ENCODE measurements at regions not wholly inside any gene's neighbourhood (a gene's known extent, or its start where the extent isn't known, plus 50 kb on each side); places are given as distances from the start of the nearest gene placed in this dataset.

DNA sequence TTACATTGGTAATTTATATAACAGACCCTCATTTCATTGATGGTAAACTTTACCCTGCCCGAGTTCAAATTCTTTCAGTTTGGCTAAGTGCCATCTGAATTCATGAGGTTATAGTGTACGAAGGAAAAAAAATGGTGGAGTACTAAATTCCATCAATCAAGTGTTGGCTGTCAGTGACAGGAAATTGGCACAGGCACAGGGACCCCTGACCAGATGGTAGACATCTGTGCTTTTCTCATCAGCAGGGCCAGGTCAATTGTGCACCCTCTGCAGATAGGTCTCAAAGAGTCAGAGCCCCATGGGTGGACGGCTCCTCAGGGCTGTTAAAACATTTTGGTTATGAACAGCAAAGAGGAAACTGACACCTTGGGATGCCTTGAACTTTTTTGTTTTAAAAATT is 439.2 kb downstream of the SETBP1 start:
- DNase-seq = no peak

GRCh38 chr18:45121146-45121545 is 440.5 kb downstream of the SETBP1 start:
- no peak for DNase-seq

GRCh38 chr18:45122506-45122905 is 441.8 kb downstream of the SETBP1 start:
- DNase-seq = no peak

GRCh38 chr18:45127405-45127804 is 446.7 kb downstream of the SETBP1 start:
- DNase-seq = no peak

DNA sequence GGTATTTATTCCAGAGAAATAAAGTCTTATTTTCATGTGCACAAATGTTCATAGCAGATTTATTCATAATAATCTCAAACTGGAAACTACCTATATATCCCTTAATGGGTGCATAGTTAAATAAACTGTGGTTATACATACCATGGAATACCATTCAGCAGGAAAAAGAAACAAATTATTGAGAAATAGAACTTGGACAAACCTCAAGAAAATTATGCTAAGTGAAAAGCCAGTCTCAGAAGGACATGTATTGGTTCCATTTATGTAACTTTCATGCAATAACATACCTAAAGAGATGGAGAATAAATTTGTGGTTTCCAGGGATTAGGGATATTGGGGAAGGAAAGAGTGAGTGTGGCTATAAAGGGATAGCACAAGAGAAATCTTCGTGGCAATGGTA is 452.6 kb downstream of the SETBP1 start:
- DNase-seq = no peak

GRCh38 chr18:45136381-45137086 is 455.8 kb downstream of the SETBP1 start:
- no peak for DNase-seq

DNA sequence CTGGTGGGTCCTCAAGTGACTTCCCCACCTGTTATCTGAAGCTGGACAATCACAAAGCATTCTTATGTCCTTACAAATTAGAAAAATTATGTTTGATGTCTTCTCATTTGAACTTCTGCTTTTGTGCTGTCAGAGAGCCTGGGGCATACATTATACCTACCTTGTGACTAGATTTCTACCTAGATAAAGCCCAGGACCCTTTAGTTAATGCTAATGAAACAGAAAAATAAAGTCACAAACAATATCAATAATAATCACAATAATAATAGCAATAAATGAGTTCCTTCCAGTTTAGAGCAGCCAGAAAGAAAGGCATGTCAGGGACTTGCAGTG is 456.4 kb downstream of the SETBP1 start:
- DNase-seq = no peak

GRCh38 chr18:45139478-45139877 is 458.8 kb downstream of the SETBP1 start:
- DNase-seq = no peak

DNA sequence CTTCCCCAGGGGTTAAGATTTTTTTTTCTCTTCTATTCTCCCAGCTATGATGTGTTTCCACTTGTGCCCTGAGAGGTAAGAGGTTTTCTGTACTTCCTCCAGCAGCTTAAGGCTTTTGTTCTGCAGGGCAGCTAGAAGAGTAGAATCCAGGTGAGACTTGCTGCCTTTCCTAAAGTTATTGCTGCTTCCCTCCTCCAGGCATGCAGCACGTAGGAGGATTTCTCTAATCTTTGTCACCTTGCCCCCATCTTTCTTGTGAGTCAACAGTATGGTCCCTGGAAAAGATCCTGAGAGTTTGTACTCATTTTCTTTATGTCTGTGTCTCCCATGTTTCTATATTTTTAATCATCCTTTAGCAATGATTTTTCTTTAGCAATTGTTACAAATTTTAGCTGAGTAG is 462.2 kb downstream of the SETBP1 start:
- no peak for DNase-seq

GRCh38 chr18:45149712-45150111 is 465.6 kb upstream of the SLC14A2 start:
- no peak for DNase-seq

DNA sequence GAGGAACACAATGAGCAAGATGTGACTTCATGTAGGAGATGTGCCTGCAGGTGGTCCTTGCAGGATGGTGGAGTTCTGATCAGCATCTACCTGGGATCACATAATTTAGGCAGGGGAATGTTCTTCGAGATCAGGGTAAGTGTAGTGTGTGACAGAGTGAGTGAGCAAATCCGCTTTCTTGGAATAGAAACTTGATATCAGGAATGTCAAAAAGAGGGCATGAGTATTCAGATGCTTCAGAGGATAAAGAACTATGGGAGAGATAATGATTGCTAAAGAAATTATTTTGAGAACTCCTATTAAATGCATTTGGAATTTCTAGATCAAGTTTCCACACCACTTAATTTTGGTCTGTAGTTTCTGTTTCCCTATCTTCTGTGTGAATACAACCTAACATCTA is 463.6 kb upstream of the SLC14A2 start:
- no peak for DNase-seq

DNA sequence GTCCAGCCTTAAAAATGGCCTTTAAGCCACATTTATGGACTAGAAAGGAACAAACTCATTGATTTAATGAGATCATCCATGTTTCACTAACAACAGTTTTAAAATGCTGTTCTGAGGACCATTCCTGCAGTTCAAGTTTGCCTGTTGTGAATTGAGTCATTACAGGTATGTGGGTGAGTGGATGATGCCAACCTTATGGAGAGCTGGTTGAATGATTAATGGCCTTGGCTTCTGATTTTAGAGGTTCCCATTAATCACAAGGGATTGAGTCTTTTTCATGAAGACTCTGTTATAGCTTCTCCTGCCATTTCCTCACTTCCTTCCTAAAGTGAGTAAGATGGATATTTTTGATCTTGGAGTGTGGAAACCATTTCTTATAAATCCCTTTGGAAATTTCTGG is 459.8 kb upstream of the SLC14A2 start:
- DNase-seq = no peak

GRCh38 chr18:45156946-45157345 is 458.3 kb upstream of the SLC14A2 start:
- no peak for DNase-seq

GRCh38 chr18:45157576-45157975 is 457.7 kb upstream of the SLC14A2 start:
- no peak for DNase-seq

DNA sequence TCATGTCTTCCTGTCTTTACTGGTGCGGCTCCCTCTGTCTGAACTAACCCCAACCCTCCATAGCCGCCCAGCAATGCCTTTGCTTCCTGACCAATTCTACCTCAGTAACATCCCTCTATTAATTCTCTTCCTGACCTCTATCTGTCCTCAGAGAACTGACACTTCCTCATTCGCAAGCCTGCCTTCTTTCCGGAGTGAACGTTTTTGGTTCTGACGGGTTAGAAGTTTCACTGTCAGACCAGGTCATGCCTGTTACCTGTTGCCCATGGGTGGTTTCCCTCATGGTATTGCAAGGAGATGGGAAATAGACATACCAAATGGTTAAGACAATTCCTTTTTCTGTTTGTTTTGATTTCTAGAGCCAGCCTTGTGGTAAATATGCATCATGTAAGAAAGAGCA is 453.4 kb upstream of the SLC14A2 start:
- DNase-seq = no peak

- DNase-seq = no peak
Measured at GRCh38 chr18:45163871-45164270, 451.4 kb upstream of the SLC14A2 start.

GRCh38 chr18:45164551-45164950 is 450.7 kb upstream of the SLC14A2 start:
- no peak for DNase-seq

DNA sequence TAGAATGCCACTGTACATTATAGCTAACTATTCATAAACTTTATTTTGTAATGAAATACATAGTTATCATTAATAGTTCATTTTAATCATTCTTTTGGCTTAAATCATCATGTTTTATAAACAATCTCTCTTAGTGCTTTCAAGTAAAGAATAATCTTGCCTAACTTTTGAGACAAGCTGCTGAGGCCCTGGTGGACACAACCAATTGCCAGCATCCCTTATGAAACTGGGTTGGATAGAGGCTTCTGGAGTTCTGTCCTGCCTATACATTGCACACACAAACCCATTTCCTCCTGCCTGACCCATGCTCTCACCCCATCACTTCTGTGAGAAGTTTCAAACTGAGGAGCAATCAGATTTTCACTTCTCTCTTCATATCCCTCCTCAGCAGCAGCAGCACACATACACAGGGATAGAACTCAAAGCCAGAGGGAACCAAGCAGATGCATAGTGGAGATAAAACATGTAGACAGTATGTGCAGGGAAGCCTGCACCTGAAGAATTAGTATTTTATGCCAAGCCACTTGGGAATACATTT is 450.0 kb upstream of the SLC14A2 start:
- DNase-seq = no peak

DNA sequence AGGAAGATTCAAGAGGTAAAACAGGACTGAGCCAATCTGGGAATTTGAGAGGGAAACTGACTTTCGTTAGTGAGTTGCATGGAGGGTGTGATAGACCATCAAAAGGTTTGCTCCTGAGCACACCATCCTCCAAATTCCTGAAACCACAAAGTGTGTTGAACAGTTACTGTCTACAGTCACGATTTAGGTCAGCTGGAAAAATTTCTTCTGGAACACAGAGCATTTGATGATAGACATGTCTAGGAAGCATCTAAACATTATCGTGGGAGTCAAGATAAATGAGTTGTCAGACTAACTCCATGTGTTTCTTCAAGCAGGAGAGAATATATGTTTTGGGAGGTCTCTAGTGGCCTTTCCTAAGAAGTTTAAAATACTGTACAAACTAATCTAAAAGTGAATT is 449.4 kb upstream of the SLC14A2 start:
- no peak for DNase-seq

- DNase-seq = no peak
Measured at GRCh38 chr18:45166341-45166835, 448.9 kb upstream of the SLC14A2 start.

GRCh38 chr18:45166836-45167551 is 448.3 kb upstream of the SLC14A2 start:
- DNase-seq = no peak

DNA sequence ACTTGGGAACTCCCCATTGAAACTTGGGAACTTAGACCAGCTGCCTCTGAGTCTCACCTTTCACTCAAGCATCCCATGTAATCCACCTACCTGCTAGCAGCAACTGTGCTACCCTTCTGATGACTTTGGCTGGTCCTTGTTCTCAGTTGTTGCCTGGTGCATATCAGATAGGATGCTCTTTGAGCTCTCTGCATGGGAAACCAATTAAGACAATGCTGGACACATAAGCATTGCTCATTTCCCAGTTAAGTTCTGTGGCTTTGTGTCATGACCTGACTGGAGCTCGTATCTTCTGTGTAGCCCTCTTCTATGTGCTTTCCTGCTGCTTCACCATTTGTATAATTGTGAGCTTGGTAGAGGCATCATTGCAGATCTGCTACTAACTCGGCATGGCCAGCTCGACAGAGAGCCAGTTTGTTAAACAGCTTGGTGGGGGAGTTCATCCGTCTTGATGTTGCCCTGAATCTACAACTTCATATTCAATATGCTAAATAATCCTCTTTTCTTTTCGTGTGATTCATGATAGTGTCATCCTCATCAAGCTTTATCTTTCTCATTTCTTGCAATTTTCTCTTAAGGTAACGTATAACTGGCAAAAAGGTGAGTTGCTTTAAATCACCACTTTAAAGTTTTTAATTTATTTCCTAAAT is 447.5 kb upstream of the SLC14A2 start:
- DNase-seq = no peak

- DNase-seq = no peak
Measured at GRCh38 chr18:45168866-45169600, 446.2 kb upstream of the SLC14A2 start.
